Glutamatergic neuron (in vitro differentiated cells): ENCODE measurements at regions not wholly inside any gene's neighbourhood (a gene's known extent, or its start where the extent isn't known, plus 50 kb on each side); places are given as distances from the start of the nearest gene placed in this dataset.
A peak's percentile ranks its signal among the peaks of the same experiment; 100 is the strongest.

ENCODE experiments used
- DNase-seq: peaks from one replicate; pipeline ENCODE4 v3.0.0; 2022
- H3K27ac Mint-ChIP-seq: one replicate; pipeline ENCODE4 v1.8.0; 2020; ENCODE audit warnings: mild to moderate bottlenecking, mixed read lengths, inconsistent platforms; ENCODE audit not compliant: unreplicated experiment
- H3K27me3 Mint-ChIP-seq: one replicate; pipeline ENCODE4 v1.8.0; 2020; ENCODE audit warnings: mild to moderate bottlenecking, moderate library complexity, mixed read lengths, inconsistent platforms; ENCODE audit not compliant: unreplicated experiment
- H3K36me3 Mint-ChIP-seq: one replicate; pipeline ENCODE4 v1.8.0; 2020; ENCODE audit warnings: mild to moderate bottlenecking, mixed read lengths, inconsistent platforms; ENCODE audit not compliant: unreplicated experiment
- H3K4me1 Mint-ChIP-seq: one replicate; pipeline ENCODE4 v1.8.0; 2020; ENCODE audit warnings: mild to moderate bottlenecking, low read depth, mixed read lengths, inconsistent platforms; ENCODE audit not compliant: unreplicated experiment
- H3K4me3 Mint-ChIP-seq: one replicate; pipeline ENCODE4 v1.8.0; 2020; ENCODE audit warnings: mild to moderate bottlenecking, mixed read lengths, inconsistent platforms; ENCODE audit not compliant: unreplicated experiment
- H3K9me3 Mint-ChIP-seq: one replicate; pipeline ENCODE4 v1.8.0; 2020; ENCODE audit warnings: mild to moderate bottlenecking, moderate library complexity, mixed read lengths, inconsistent platforms; ENCODE audit not compliant: unreplicated experiment
- TF ChIP-seq, protein P1 (sequence below): fragments of 200-600 bp; sonication (generic); IDR thresholded peaks from one replicate; pipeline ENCODE4 v1.5.0; 2021; ENCODE audit not compliant: partially characterized antibody, unreplicated experiment

DNA sequence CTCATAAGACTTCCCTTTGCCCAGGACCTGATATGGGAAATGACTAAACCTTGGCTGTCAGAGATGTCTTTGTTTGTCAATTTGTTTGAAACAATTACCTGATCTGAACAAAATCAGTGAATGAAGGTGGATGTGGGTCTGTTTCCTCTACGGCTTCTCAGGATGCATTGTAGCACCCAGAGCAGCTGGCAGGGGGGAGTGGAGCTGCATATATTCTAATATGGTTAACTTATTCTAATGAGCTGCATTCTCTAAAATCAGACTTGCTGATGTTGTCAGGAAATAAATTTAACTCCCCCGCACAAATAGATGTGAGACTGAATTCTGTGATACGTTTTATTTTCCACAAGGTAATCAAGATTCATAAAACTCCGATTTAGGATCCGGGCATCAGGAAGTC is 665.4 kb downstream of the MAT2B start:
- Mint-ChIP-seq H3K27ac (no peak overlapping the region), H3K9me3 (no peaks in the 10 kb centered on the region), H3K4me1 (peaks cover 10% of the 10 kb centered on the region), H3K36me3 (no peaks in the 10 kb centered on the region), H3K27me3 (peaks cover 3% of the 10 kb centered on the region), H3K4me3 (no peak overlapping the region)
- TF ChIP-seq, protein P1, sequence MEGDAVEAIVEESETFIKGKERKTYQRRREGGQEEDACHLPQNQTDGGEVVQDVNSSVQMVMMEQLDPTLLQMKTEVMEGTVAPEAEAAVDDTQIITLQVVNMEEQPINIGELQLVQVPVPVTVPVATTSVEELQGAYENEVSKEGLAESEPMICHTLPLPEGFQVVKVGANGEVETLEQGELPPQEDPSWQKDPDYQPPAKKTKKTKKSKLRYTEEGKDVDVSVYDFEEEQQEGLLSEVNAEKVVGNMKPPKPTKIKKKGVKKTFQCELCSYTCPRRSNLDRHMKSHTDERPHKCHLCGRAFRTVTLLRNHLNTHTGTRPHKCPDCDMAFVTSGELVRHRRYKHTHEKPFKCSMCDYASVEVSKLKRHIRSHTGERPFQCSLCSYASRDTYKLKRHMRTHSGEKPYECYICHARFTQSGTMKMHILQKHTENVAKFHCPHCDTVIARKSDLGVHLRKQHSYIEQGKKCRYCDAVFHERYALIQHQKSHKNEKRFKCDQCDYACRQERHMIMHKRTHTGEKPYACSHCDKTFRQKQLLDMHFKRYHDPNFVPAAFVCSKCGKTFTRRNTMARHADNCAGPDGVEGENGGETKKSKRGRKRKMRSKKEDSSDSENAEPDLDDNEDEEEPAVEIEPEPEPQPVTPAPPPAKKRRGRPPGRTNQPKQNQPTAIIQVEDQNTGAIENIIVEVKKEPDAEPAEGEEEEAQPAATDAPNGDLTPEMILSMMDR = no peak
- DNase-seq = no peak

- no peaks in the 10 kb centered on the region for H3K27me3 Mint-ChIP-seq
- H3K4me1 Mint-ChIP-seq = peaks cover 11% of the 10 kb centered on the region
- TF ChIP-seq, protein P1 = no peak
- no peak overlapping the region for H3K27ac Mint-ChIP-seq
- no peak overlapping the region for H3K4me3 Mint-ChIP-seq
- no peaks in the 10 kb centered on the region for H3K36me3 Mint-ChIP-seq
- DNase-seq = no peak
- H3K9me3 Mint-ChIP-seq = no peaks in the 10 kb centered on the region
Measured at GRCh38 chr5:164175083-164175482, 669.7 kb downstream of the MAT2B start.

DNA sequence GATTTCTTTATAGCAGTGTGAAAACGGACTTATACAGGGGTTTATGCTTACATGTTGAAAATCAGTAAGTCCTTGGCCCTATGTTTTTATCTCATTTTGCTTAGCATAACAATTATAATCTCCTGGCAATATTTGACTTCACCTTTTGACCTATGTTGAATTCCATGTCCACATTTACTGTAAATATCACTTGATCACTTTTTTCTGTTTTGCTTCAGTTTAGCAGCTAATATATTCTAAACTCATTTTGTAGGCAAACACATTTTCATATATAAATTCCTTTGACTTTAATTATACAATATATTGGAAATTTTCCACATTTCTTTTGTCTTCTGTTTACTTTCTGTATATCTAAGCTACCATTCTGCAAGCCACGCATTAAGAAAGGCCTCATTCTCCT is 674.0 kb downstream of the MAT2B start:
- no peak for DNase-seq
- Mint-ChIP-seq H3K9me3 (peaks cover 4% of the 10 kb centered on the region), H3K27ac (no peak overlapping the region), H3K4me1 (peaks cover 13% of the 10 kb centered on the region), H3K4me3 (no peak overlapping the region), H3K27me3 (peaks cover 4% of the 10 kb centered on the region), H3K36me3 (no peaks in the 10 kb centered on the region)
- TF ChIP-seq, protein P1 = no peak

- Mint-ChIP-seq H3K27ac (no peak overlapping the region), H3K4me3 (no peak overlapping the region), H3K36me3 (no peaks in the 10 kb centered on the region), H3K27me3 (peaks cover 4% of the 10 kb centered on the region), H3K9me3 (peaks cover 4% of the 10 kb centered on the region), H3K4me1 (peaks cover 14% of the 10 kb centered on the region)
- no peak for DNase-seq
- TF ChIP-seq, protein P1 = no peak
Measured at GRCh38 chr5:164181604-164182003, 676.2 kb downstream of the MAT2B start.

- TF ChIP-seq, protein P1 = no peak
- Mint-ChIP-seq H3K4me3 (peak overlapping the region; percentile 12), H3K27ac (peak overlapping the region; percentile 92), H3K4me1 (peaks cover 30% of the 10 kb centered on the region), H3K9me3 (peaks cover 5% of the 10 kb centered on the region), H3K36me3 (no peaks in the 10 kb centered on the region), H3K27me3 (peaks cover 4% of the 10 kb centered on the region)
- DNase-seq = peak; percentile 18
Measured at GRCh38 chr5:164184158-164184557, 678.7 kb downstream of the MAT2B start.
